Cerebellar cortex (tissue), 1 donor: ENCODE measurements at regions not wholly inside any gene's neighbourhood (a gene's known extent, or its start where the extent isn't known, plus 50 kb on each side); places are given as distances from the start of the nearest gene placed in this dataset.

Source experiments
- DNase-seq: peaks from one replicate; pipeline ENCODE4 v3.0.0-alpha.2; 2015; ENCODE audit warnings: low spot score

DNA sequence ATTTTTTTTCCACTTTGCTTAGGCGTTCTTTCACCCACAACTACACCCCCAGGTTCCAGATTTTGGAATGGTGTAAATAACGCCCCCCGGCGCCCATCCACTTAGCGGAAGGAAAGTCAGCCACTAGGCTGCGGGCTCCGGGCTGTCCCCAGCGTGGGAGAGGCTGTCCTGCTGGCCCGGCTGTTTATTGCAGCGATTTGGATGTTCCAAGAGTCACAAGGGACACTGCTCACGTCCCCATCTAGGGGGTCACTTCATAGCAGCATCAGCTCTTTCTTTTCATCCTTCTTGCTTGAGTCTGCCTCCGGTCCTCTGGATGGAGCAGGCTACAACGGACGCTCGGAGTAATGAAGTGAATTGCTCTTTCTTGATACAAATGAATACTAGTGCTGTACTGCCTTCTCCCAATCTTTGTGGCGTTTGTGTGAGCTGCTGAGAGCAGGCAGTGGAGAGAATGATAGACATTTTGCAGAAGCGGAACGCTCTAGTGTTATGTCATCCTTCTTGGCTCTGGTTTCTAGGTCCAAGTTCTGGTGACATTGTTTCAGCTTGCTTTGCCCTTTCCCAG lies 50.7 kb upstream of the PAIP2B start:
- peak; percentile 78 for DNase-seq

DNA sequence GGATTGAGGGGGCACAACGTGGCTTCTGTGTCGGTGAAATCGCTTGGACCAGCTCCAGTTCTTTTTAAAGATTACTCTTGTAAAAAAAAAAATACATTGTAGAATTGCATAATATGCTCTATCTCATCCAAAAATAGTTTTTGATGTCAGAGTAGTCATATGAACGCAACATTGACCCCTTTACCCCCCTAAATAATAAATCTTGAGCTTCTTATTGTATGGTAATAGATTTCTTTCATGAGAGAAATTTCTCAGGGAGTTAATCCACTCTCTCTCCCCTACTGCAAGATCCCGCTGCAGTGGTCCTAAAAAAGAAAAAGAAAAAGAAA lies 50.2 kb upstream of the PAIP2B start:
- no peak for DNase-seq

DNA sequence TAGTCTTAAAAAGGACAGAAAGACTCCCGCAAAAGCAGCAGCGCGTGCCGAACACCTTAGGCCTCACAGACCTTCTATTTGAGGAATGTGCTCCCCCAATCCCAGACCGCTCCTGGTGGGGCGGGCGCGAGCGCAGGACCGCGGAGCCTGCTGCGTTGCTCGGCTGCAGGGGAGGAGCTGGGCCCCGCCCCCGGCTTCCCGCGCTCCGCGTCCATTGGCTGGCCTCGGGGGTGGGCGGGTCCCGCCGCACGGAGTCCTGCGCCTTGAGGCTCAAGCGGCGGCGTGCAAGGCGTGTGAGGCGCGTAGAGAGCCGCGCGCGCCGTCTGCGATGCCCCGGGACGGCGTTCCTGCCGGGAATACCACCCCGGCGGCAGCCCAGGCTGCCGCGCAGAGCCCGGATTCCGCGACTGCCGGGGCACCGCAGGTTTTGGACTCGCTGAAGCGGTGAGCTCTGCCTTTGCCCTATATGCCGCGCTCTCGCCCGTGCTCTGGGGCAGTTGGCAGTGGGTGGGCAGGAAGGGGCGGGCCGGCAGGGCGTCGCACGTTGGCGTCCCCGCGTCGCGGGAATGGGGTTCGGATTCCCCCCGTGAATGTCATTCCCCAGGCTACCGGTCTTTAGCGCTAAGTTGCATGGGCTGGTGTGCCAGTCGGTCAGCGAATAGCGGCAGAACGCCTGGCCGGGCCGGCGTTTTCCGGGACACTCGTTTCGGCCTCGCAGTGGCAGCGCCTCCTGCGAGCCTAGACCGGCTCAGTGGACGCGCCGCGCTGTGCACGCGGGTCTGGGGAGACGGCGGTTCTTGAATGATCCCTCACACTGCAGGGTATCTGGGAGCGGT lies 49.6 kb upstream of the PAIP2B start:
- peak; percentile 93 for DNase-seq
